Ramos (cell line): ENCODE measurements at regions not wholly inside any gene's neighbourhood (a gene's known extent, or its start where the extent isn't known, plus 50 kb on each side); places are given as distances from the start of the nearest gene placed in this dataset.
"Not testable (repeated sequence)": the region's sequence is repeated elsewhere in the genome, so short reads cannot be mapped to it uniquely, and the experiment has no call there.

Source experiments
- in situ Hi-C: fragments of 300-500 bp; cut with MboI; formaldehyde crosslinking; loops from one replicate; pipeline ENCODE4 v1.14.3; 2022; ENCODE audit warnings: low sequenced_read_pairs; ENCODE audit not compliant: unreplicated experiment

GRCh38 chr6:134541001-134541400 lies 223.1 kb upstream of the SGK1 start:
- in situ Hi-C loops = no loop called here

- in situ Hi-C loops = no loop called here
Observed at GRCh38 chr6:134539865-134540323, 222.0 kb upstream of the SGK1 start.

GRCh38 chr6:134537765-134538164 lies 219.9 kb upstream of the SGK1 start:
- in situ Hi-C loops = not testable (repeated sequence)

GRCh38 chr6:134537146-134537555 lies 219.2 kb upstream of the SGK1 start:
- in situ Hi-C loops = no loop called here

GRCh38 chr6:134535831-134536230 lies 217.9 kb upstream of the SGK1 start:
- in situ Hi-C loops = no loop called here

- in situ Hi-C loops = no loop called here
Observed at GRCh38 chr6:134534708-134535149, 216.8 kb upstream of the SGK1 start.

- in situ Hi-C loops = no loop called here
Observed at GRCh38 chr6:134533991-134534390, 216.1 kb upstream of the SGK1 start.

GRCh38 chr6:134532694-134533624 lies 215.0 kb upstream of the SGK1 start:
- in situ Hi-C loops = no loop called here

GRCh38 chr6:134531611-134532010 lies 213.7 kb upstream of the SGK1 start:
- in situ Hi-C loops = no loop called here

GRCh38 chr6:134531188-134531551 lies 213.3 kb upstream of the SGK1 start:
- in situ Hi-C loops = no loop called here

- in situ Hi-C loops = no loop called here
Observed at GRCh38 chr6:134529921-134530320, 212.0 kb upstream of the SGK1 start.

GRCh38 chr6:134529305-134529704 lies 211.4 kb upstream of the SGK1 start:
- in situ Hi-C loops = no loop called here

- in situ Hi-C loops = no loop called here
Observed at GRCh38 chr6:134527108-134527787, 209.3 kb upstream of the SGK1 start.

- in situ Hi-C loops = no loop called here
Observed at GRCh38 chr6:134525190-134525868, 207.4 kb upstream of the SGK1 start.

GRCh38 chr6:134523903-134524650 lies 206.2 kb upstream of the SGK1 start:
- in situ Hi-C loops = no loop called here

GRCh38 chr6:134523051-134523450 lies 205.1 kb upstream of the SGK1 start:
- in situ Hi-C loops = no loop called here

- in situ Hi-C loops = no loop called here
Observed at GRCh38 chr6:134521116-134521501, 203.2 kb upstream of the SGK1 start.

GRCh38 chr6:134520181-134521115 lies 202.5 kb upstream of the SGK1 start:
- in situ Hi-C loops = no loop called here

GRCh38 chr6:134519465-134519864 lies 201.6 kb upstream of the SGK1 start:
- in situ Hi-C loops = no loop called here
